MG63 (cell line): ENCODE measurements at regions not wholly inside any gene's neighbourhood (a gene's known extent, or its start where the extent isn't known, plus 50 kb on each side); places are given as distances from the start of the nearest gene placed in this dataset.

Experiments
- DNase-seq: peaks from one replicate; pipeline ENCODE4 v3.0.0-alpha.2; 2020
- H3K27me3 ChIP-seq: fragments of 250-450 bp; sonication (Bioruptor Pico); 2 replicates; pipeline ENCODE4 v1.5.1; 2020; ENCODE audit warnings: mild to moderate bottlenecking, moderate library complexity
- H3K36me3 ChIP-seq: fragments of 250-450 bp; sonication (Bioruptor Pico); 2 replicates; pipeline ENCODE4 v1.5.1; 2020; ENCODE audit warnings: mild to moderate bottlenecking, moderate library complexity
- H3K4me3 ChIP-seq: fragments of 250-450 bp; sonication (Bioruptor Pico); 2 replicates; pipeline ENCODE4 v1.5.1; 2020; ENCODE audit warnings: mild to moderate bottlenecking, moderate library complexity
- H3K9me3 ChIP-seq: fragments of 250-450 bp; sonication (Bioruptor Pico); 2 replicates; pipeline ENCODE4 v1.5.1; 2020; ENCODE audit warnings: mild to moderate bottlenecking, moderate library complexity

- no peaks in the 10 kb centered on the region for H3K36me3 ChIP-seq
- no peak overlapping the region for H3K4me3 ChIP-seq
- H3K9me3 ChIP-seq: no peaks in the 10 kb centered on the region
- no peaks in the 10 kb centered on the region for H3K27me3 ChIP-seq
- DNase-seq: no peak
Observed at GRCh38 chr6:54440549-54440948, 132.3 kb downstream of the TINAG start.

DNA sequence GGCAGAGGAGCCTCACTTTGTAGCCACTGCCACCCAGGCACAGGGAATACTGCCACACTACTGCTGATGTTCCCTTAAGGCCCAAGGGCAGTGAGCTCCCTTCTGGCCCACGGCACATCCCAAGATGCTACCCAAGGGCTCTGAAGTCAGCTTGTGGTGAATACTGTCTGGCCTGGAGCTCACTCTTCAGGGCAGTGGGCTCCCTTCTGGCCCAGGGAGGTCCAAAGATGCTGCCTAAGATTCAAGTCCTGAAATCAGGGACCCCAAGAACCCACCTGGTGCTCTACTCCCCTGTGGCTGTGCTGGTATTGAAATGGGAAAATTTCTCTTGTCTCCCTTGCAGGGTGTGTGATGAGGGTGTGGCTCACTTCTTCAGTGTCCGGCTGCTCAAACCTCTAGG, 132.8 kb downstream of the TINAG start:
- no peaks in the 10 kb centered on the region for H3K27me3 ChIP-seq
- DNase-seq: no peak
- no peaks in the 10 kb centered on the region for H3K9me3 ChIP-seq
- no peak overlapping the region for H3K4me3 ChIP-seq
- no peaks in the 10 kb centered on the region for H3K36me3 ChIP-seq

- no peak for DNase-seq
- no peaks in the 10 kb centered on the region for H3K36me3 ChIP-seq
- no peaks in the 10 kb centered on the region for H3K27me3 ChIP-seq
- no peaks in the 10 kb centered on the region for H3K9me3 ChIP-seq
- no peak overlapping the region for H3K4me3 ChIP-seq
Observed at GRCh38 chr6:54441687-54442248, 133.5 kb downstream of the TINAG start.

- Histone ChIP-seq H3K4me3 (no peak overlapping the region), H3K27me3 (no peaks in the 10 kb centered on the region), H3K36me3 (no peaks in the 10 kb centered on the region), H3K9me3 (no peaks in the 10 kb centered on the region)
- DNase-seq: no peak
Observed at GRCh38 chr6:54445207-54445606, 137.0 kb downstream of the TINAG start.

- Histone ChIP-seq H3K27me3 (no peaks in the 10 kb centered on the region), H3K9me3 (no peaks in the 10 kb centered on the region), H3K4me3 (no peak overlapping the region), H3K36me3 (no peaks in the 10 kb centered on the region)
- DNase-seq: no peak
Observed at GRCh38 chr6:54448617-54449016, 140.4 kb downstream of the TINAG start.

DNA sequence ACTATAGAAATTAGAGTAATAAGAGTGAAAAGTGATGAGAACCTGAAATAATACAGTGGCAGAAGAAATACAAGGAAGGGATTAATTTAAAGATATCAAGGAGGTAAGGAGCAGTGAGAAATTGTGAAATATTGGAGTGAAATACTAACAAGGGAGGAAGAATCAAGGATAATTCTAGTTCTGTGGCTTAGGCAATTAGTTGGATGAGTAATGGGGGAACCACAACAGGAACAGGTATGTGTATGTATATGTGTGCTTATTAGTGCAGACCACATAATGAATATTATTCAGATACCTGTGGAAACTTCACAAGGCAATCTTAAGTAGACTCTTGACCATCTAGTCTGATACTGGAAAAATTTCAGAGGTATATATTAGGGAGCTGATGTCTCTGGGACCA, 143.3 kb downstream of the TINAG start:
- Histone ChIP-seq H3K27me3 (no peaks in the 10 kb centered on the region), H3K9me3 (no peaks in the 10 kb centered on the region), H3K36me3 (no peaks in the 10 kb centered on the region), H3K4me3 (no peak overlapping the region)
- DNase-seq: no peak

DNA sequence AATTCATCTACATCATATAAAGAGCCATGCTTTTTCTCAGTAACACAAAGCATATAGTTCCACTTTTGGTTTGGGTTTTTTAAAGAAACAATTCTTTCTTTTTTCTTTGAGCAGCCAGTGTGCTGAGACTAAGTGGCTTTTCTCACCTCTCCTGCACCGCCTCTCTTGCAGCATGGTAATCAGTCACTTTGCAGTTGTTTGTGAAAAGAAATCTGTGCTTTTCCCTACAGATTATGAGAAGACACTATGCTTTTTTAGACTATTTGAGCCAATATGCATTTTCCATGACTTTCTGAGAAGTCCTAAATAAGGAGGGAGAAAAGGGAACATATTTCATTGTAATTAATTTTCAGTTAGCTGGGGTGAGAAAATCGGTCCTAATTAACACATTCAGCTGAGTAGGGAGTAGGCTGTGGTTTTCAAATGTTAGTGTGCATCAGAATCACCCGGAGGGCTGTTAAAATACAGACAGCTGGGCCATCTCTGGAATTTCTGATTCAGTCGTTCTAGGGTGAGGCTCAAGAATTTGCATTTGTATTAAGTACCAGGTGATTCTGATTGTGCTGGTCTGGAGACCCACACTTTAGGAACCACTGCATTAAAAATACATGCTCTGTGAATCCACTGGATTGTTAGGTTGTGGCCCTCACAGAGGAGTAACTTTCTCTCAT, 155.2 kb downstream of the TINAG start:
- no peaks in the 10 kb centered on the region for H3K27me3 ChIP-seq
- no peak for DNase-seq
- H3K4me3 ChIP-seq: no peak overlapping the region
- no peaks in the 10 kb centered on the region for H3K9me3 ChIP-seq
- H3K36me3 ChIP-seq: no peaks in the 10 kb centered on the region

DNA sequence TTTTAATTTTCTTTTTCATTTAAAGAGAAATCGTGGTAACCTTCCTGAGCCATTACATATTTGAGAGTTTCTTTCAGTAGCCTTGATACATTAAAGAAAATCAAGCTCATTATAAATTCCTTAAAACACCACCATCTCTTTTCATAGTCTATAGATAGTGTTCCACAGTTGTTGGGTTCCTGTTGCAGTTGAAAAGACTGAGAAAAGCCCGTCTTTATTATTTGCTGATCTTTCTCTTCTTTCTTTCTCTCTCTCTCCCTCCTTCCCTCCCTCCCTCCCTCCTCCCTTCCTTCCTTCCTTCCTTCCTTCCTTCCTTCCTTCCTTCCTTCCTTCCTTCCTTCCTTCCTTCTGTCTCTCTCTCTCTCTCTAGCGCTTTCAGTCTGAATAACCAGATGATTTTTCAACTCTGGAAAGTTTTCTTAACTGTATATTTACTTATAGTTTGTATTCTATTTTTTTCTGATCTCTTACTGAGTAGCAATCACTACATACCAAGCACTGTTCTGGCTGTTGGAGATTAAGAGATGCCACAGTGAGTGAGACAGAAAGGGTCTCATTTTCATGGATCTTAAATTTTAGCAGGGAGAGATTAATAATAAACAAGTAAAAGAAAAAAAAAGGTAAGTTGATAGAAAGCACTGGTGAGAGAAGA, 157.5 kb downstream of the TINAG start:
- H3K9me3 ChIP-seq: no peaks in the 10 kb centered on the region
- no peak overlapping the region for H3K4me3 ChIP-seq
- no peak for DNase-seq
- H3K27me3 ChIP-seq: no peaks in the 10 kb centered on the region
- H3K36me3 ChIP-seq: no peaks in the 10 kb centered on the region

- no peaks in the 10 kb centered on the region for H3K9me3 ChIP-seq
- H3K4me3 ChIP-seq: no peak overlapping the region
- H3K27me3 ChIP-seq: no peaks in the 10 kb centered on the region
- DNase-seq: no peak
- H3K36me3 ChIP-seq: no peaks in the 10 kb centered on the region
Observed at GRCh38 chr6:54467384-54467783, 159.1 kb downstream of the TINAG start.

- Histone ChIP-seq H3K4me3 (no peak overlapping the region), H3K36me3 (no peaks in the 10 kb centered on the region), H3K27me3 (no peaks in the 10 kb centered on the region), H3K9me3 (no peaks in the 10 kb centered on the region)
- no peak for DNase-seq
Observed at GRCh38 chr6:54473328-54473727, 165.1 kb downstream of the TINAG start.

- Histone ChIP-seq H3K27me3 (no peaks in the 10 kb centered on the region), H3K4me3 (no peak overlapping the region), H3K9me3 (no peaks in the 10 kb centered on the region), H3K36me3 (no peaks in the 10 kb centered on the region)
- no peak for DNase-seq
Observed at GRCh38 chr6:54474898-54475297, 166.7 kb downstream of the TINAG start.

GRCh38 chr6:54481091-54481490, 172.8 kb downstream of the TINAG start:
- Histone ChIP-seq H3K4me3 (no peak overlapping the region), H3K27me3 (no peaks in the 10 kb centered on the region), H3K9me3 (no peaks in the 10 kb centered on the region), H3K36me3 (no peaks in the 10 kb centered on the region)
- no peak for DNase-seq

GRCh38 chr6:54491431-54491830, 183.2 kb downstream of the TINAG start:
- DNase-seq: no peak
- H3K36me3 ChIP-seq: no peaks in the 10 kb centered on the region
- H3K9me3 ChIP-seq: no peaks in the 10 kb centered on the region
- no peaks in the 10 kb centered on the region for H3K27me3 ChIP-seq
- H3K4me3 ChIP-seq: no peak overlapping the region

GRCh38 chr6:54493138-54493537, 184.9 kb downstream of the TINAG start:
- no peaks in the 10 kb centered on the region for H3K36me3 ChIP-seq
- no peaks in the 10 kb centered on the region for H3K9me3 ChIP-seq
- H3K27me3 ChIP-seq: no peaks in the 10 kb centered on the region
- DNase-seq: no peak
- H3K4me3 ChIP-seq: no peak overlapping the region

GRCh38 chr6:54503144-54503543, 194.9 kb downstream of the TINAG start:
- Histone ChIP-seq H3K27me3 (no peaks in the 10 kb centered on the region), H3K9me3 (no peaks in the 10 kb centered on the region), H3K36me3 (no peaks in the 10 kb centered on the region), H3K4me3 (no peak overlapping the region)
- no peak for DNase-seq

GRCh38 chr6:54515013-54515412, 206.8 kb downstream of the TINAG start:
- Histone ChIP-seq H3K36me3 (no peaks in the 10 kb centered on the region), H3K4me3 (no peak overlapping the region), H3K27me3 (no peaks in the 10 kb centered on the region), H3K9me3 (no peaks in the 10 kb centered on the region)
- DNase-seq: no peak

DNA sequence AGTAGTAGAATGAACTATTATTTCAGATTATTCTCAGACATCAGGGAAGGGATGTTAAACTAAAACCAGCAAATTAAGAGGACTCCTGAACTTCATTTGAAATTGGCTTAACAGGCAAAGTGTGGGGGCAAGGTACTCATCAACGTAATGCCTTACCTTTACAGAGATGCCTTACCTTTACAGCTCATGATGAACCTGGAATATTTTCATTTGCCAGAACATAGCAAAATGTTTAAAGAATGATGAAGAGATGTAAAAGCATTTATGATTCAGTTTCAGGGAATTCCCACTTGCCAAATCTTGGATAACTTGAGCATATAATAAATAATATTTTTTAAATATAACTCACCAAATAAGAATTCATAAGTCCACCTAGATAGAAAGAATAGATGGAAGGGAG, 207.5 kb downstream of the TINAG start:
- DNase-seq: no peak
- Histone ChIP-seq H3K9me3 (no peaks in the 10 kb centered on the region), H3K27me3 (no peaks in the 10 kb centered on the region), H3K36me3 (no peaks in the 10 kb centered on the region), H3K4me3 (no peak overlapping the region)

DNA sequence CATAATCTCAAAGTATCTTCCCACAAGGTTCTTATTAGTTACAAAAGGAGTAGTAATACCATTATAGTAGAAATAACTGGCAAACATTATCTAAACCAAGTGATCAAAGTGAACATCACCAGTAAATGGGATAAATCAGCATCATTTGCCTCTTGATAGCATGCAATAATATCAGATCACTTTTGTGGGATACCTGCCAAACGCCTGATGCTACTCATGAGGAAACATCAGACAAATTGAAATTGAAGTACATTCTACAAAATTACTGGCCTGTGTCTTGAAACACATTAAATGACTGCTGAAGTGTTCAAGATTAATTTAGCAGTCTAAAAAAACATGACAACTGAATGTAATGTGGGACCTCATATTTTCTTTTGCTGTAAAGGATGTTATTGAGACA, 208.1 kb downstream of the TINAG start:
- Histone ChIP-seq H3K27me3 (no peaks in the 10 kb centered on the region), H3K36me3 (no peaks in the 10 kb centered on the region), H3K9me3 (no peaks in the 10 kb centered on the region), H3K4me3 (no peak overlapping the region)
- DNase-seq: no peak
